GM12875 (cell line): ENCODE measurements at regions not wholly inside any gene's neighbourhood (a gene's known extent, or its start where the extent isn't known, plus 50 kb on each side); places are given as distances from the start of the nearest gene placed in this dataset.

Experiments used
- H3K4me3 ChIP-seq: one replicate; pipeline ENCODE4 v1.5.1; 2011; ENCODE audit warnings: low read depth, low read length, control low read depth
- CTCF ChIP-seq: IDR thresholded peaks from 2 replicates; pipeline ENCODE4 v1.5.1; 2011; ENCODE audit warnings: low read depth, mild to moderate bottlenecking, control low read depth, inconsistent platforms, low read length, moderate library complexity, borderline replicate concordance; ENCODE audit not compliant: insufficient read depth

DNA sequence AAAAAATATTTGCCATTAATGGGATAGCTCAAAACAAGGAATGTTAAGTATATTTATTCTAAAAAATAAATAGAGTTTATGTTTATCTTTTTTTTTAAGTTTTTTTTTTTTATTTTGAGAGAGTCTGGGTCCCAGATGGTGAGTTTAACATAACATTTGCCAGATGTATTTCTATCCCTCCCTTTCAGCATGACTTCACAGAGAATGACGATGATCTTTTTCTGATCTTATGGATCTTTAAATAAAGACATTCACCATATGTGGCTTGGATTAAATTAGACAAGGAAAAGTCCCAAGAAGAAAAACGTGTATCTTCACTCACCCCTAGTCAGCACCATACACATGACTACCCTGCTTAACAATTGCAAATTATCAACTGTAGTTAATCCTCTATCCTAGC lies 839.8 kb upstream of the CNTN5 start:
- TF ChIP-seq CTCF = no peak
- no peak overlapping the region for H3K4me3 ChIP-seq

GRCh38 chr11:98183034-98183433 lies 837.7 kb upstream of the CNTN5 start:
- no peak overlapping the region for H3K4me3 ChIP-seq

DNA sequence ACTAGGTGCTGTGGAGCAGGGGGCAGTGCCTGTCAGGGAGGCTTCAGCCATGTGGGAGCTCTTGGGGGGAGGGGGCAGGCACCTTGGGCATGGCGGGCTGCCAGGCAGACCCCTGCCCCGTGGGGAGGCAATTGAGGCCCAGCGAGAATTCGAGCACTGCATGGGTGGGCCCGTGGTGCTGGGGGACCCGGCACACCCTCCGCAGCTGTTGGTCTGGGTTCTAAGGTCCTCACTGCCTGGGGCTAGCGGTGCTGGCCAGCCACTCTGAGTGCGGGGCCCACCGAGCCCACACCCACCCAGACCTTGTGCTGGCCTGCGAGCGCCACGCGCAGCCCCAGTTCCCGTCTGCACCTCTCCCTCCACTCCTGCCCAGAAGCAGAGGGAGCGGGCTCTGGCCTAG lies 835.5 kb upstream of the CNTN5 start:
- TF ChIP-seq CTCF = no peak
- H3K4me3 ChIP-seq = no peak overlapping the region

More at GRCh38 chr11:98183034-98183433, 837.7 kb upstream of the CNTN5 start:
- TF ChIP-seq CTCF = no peak

GRCh38 chr11:98194611-98195010 lies 826.1 kb upstream of the CNTN5 start:
- TF ChIP-seq CTCF = no peak
- H3K4me3 ChIP-seq = no peak overlapping the region

GRCh38 chr11:98195300-98195699 lies 825.4 kb upstream of the CNTN5 start:
- TF ChIP-seq CTCF = no peak
- no peak overlapping the region for H3K4me3 ChIP-seq

DNA sequence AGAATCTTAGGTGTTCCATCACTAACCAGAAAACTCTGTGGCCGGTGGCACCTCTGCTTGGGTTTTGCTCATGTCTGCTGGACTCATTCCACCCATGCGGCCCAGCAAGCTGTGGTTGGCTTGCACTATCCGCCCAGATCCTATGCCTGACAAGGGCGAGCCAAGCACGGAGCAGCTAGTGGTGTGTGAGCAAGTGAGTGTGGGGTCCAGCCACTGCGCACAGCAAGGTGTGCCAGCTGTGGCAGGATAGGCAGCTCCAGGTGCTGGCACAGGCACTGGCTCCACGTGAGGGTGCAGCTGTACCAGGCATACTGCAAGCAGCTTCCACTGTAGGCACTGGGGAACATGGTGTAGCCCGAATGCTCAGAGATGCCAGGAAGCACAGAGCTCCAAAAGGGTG lies 813.7 kb upstream of the CNTN5 start:
- no peak overlapping the region for H3K4me3 ChIP-seq
- no peak for TF ChIP-seq CTCF

DNA sequence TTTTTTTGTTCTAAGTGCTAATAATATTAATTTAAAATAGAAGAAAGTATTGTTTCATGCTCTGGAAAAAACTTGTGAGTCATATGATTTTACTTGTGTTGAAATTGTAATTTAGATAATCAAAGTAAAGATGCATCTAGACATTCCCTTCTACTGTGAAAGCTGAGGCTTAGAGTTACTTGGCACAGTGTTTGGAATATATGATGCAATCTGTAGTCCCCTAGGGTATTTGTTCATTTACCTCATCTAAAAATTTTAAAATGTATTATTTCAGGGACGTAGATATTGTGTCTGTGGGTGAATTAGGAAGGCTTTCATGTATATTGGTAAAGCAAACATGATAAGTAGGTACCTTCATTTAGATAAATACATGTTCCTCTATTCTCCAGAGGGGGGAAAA lies 793.5 kb upstream of the CNTN5 start:
- TF ChIP-seq CTCF = no peak
- no peak overlapping the region for H3K4me3 ChIP-seq
